Chondrocyte (in vitro differentiated cells): ENCODE measurements at regions not wholly inside any gene's neighbourhood (a gene's known extent, or its start where the extent isn't known, plus 50 kb on each side); places are given as distances from the start of the nearest gene placed in this dataset.

ENCODE experiments used
- DNase-seq: peaks from one replicate; pipeline ENCODE4 v3.0.0; 2021; ENCODE audit warnings: mixed read lengths, low spot score
- H3K27ac Mint-ChIP-seq: one replicate; pipeline ENCODE4 v1.8.0; 2021; ENCODE audit warnings: mild to moderate bottlenecking, moderate library complexity, mixed read lengths; ENCODE audit not compliant: unreplicated experiment
- H3K27me3 Mint-ChIP-seq: 2 replicates; pipeline ENCODE4 v1.8.0; 2021; ENCODE audit warnings: low read depth, mixed read lengths
- H3K36me3 Mint-ChIP-seq: 2 replicates; pipeline ENCODE4 v1.8.0; 2021; ENCODE audit warnings: low read depth, mixed read lengths
- H3K4me1 Mint-ChIP-seq: 2 replicates; pipeline ENCODE4 v1.8.0; 2021; ENCODE audit warnings: low read depth, mild to moderate bottlenecking, mixed read lengths
- H3K4me3 Mint-ChIP-seq: one replicate; pipeline ENCODE4 v1.8.0; 2021; ENCODE audit warnings: mild to moderate bottlenecking, moderate library complexity, mixed read lengths; ENCODE audit not compliant: unreplicated experiment
- H3K9me3 Mint-ChIP-seq: 2 replicates; pipeline ENCODE4 v1.8.0; 2021; ENCODE audit warnings: low read depth, mixed read lengths
- CTCF ChIP-seq: fragments of 200-600 bp; sonication (generic); IDR thresholded peaks from 2 replicates; pipeline ENCODE4 v1.5.0; 2021; ENCODE audit warnings: antibody characterized with exemption, mild to moderate bottlenecking, moderate library complexity

- no peak for DNase-seq
- Mint-ChIP-seq H3K27me3 (no peaks in the 10 kb centered on the region), H3K4me3 (no peak overlapping the region), H3K27ac (no peak overlapping the region), H3K4me1 (peaks cover 6% of the 10 kb centered on the region), H3K36me3 (no peaks in the 10 kb centered on the region), H3K9me3 (no peaks in the 10 kb centered on the region)
- no peak for TF ChIP-seq CTCF
These were observed 60.6 kb upstream of the DDHD1 start for GRCh38 chr14:53213761-53214160.

- no peak for TF ChIP-seq CTCF
- H3K27ac Mint-ChIP-seq = no peak overlapping the region
- no peak for DNase-seq
- H3K27me3 Mint-ChIP-seq = no peaks in the 10 kb centered on the region
- H3K9me3 Mint-ChIP-seq = peaks cover 13% of the 10 kb centered on the region
- no peaks in the 10 kb centered on the region for H3K4me1 Mint-ChIP-seq
- H3K4me3 Mint-ChIP-seq = no peak overlapping the region
- peaks cover 5% of the 10 kb centered on the region for H3K36me3 Mint-ChIP-seq
These were observed 56.2 kb upstream of the DDHD1 start for GRCh38 chr14:53209370-53209769.
